HUES6 (cell line): ENCODE measurements at regions not wholly inside any gene's neighbourhood (a gene's known extent, or its start where the extent isn't known, plus 50 kb on each side); places are given as distances from the start of the nearest gene placed in this dataset.

ENCODE experiments used
- H3K27ac ChIP-seq: 2 replicates; pipeline ENCODE4 v1.7.0; 2013; ENCODE audit warnings: low read depth, mild to moderate bottlenecking, low read length, inconsistent platforms
- H3K27me3 ChIP-seq: 2 replicates; pipeline ENCODE4 v1.6.1; 2013; ENCODE audit warnings: low read length; ENCODE audit not compliant: control insufficient read depth, insufficient read depth
- H3K36me3 ChIP-seq: 2 replicates; pipeline ENCODE4 v1.6.1; 2013; ENCODE audit warnings: low read length; ENCODE audit not compliant: control insufficient read depth, insufficient read depth
- H3K4me1 ChIP-seq: 2 replicates; pipeline ENCODE4 v1.6.1; 2013; ENCODE audit warnings: low read length; ENCODE audit not compliant: control insufficient read depth, insufficient read depth
- H3K4me3 ChIP-seq: 2 replicates; pipeline ENCODE4 v1.5.1; 2013; ENCODE audit warnings: low read depth, low read length
- H3K9ac ChIP-seq: one replicate; pipeline ENCODE4 v1.6.1; 2013; ENCODE audit warnings: mild to moderate bottlenecking, low read length
- H3K9me3 ChIP-seq: 2 replicates; pipeline ENCODE4 v1.6.1; 2013; ENCODE audit warnings: low read depth, low read length; ENCODE audit not compliant: control insufficient read depth, insufficient read depth

- Histone ChIP-seq H3K4me1 (no peaks in the 10 kb centered on the region), H3K9me3 (no peaks in the 10 kb centered on the region), H3K36me3 (no peaks in the 10 kb centered on the region), H3K27me3 (peaks cover 16% of the 10 kb centered on the region; the same call in 1 of the 2 replicates), H3K4me3 (no peak overlapping the region), H3K9ac (no peak overlapping the region), H3K27ac (no peak overlapping the region)
Observed at GRCh38 chr18:47480166-47480565, 228.7 kb upstream of the SKOR2 start.

- no peaks in the 10 kb centered on the region for H3K9me3 ChIP-seq
- H3K4me1 ChIP-seq, result no peaks in the 10 kb centered on the region
- H3K27me3 ChIP-seq, result peaks cover 17% of the 10 kb centered on the region; the same call in 1 of the 2 replicates
- no peak overlapping the region for H3K9ac ChIP-seq
- H3K4me3 ChIP-seq, result no peak overlapping the region
- H3K36me3 ChIP-seq, result no peaks in the 10 kb centered on the region
- H3K27ac ChIP-seq, result no peak overlapping the region
Observed at GRCh38 chr18:47471784-47472183, 220.3 kb upstream of the SKOR2 start.

- Histone ChIP-seq H3K4me3 (no peak overlapping the region), H3K9me3 (no peaks in the 10 kb centered on the region), H3K27ac (no peak overlapping the region), H3K4me1 (no peaks in the 10 kb centered on the region), H3K27me3 (peaks cover 12% of the 10 kb centered on the region; the same call in 1 of the 2 replicates), H3K9ac (no peak overlapping the region), H3K36me3 (no peaks in the 10 kb centered on the region)
Observed at GRCh38 chr18:47470941-47471340, 219.5 kb upstream of the SKOR2 start.

- Histone ChIP-seq H3K9ac (no peak overlapping the region), H3K4me3 (no peak overlapping the region), H3K4me1 (no peaks in the 10 kb centered on the region), H3K36me3 (no peaks in the 10 kb centered on the region), H3K27ac (no peak overlapping the region), H3K9me3 (no peaks in the 10 kb centered on the region), H3K27me3 (peaks cover 12% of the 10 kb centered on the region)
Observed at GRCh38 chr18:47469576-47469975, 218.1 kb upstream of the SKOR2 start.

GRCh38 chr18:47461977-47462376 is 210.5 kb upstream of the SKOR2 start:
- H3K27me3 ChIP-seq, result peaks cover 19% of the 10 kb centered on the region
- H3K36me3 ChIP-seq, result no peaks in the 10 kb centered on the region
- no peaks in the 10 kb centered on the region for H3K9me3 ChIP-seq
- H3K27ac ChIP-seq, result no peak overlapping the region
- H3K9ac ChIP-seq, result no peak overlapping the region
- no peaks in the 10 kb centered on the region for H3K4me1 ChIP-seq
- no peak overlapping the region for H3K4me3 ChIP-seq

- peaks cover 20% of the 10 kb centered on the region for H3K27me3 ChIP-seq
- H3K36me3 ChIP-seq, result no peaks in the 10 kb centered on the region
- H3K9ac ChIP-seq, result no peak overlapping the region
- H3K9me3 ChIP-seq, result no peaks in the 10 kb centered on the region
- H3K4me3 ChIP-seq, result no peak overlapping the region
- no peak overlapping the region for H3K27ac ChIP-seq
- no peaks in the 10 kb centered on the region for H3K4me1 ChIP-seq
Observed at GRCh38 chr18:47461406-47461948, 210.0 kb upstream of the SKOR2 start.

GRCh38 chr18:47458483-47458882 is 207.0 kb upstream of the SKOR2 start:
- H3K4me1 ChIP-seq, result no peaks in the 10 kb centered on the region
- H3K27ac ChIP-seq, result no peak overlapping the region
- H3K36me3 ChIP-seq, result no peaks in the 10 kb centered on the region
- no peak overlapping the region for H3K9ac ChIP-seq
- H3K27me3 ChIP-seq, result peaks cover 16% of the 10 kb centered on the region
- H3K4me3 ChIP-seq, result no peak overlapping the region
- H3K9me3 ChIP-seq, result no peaks in the 10 kb centered on the region

GRCh38 chr18:47457614-47458013 is 206.2 kb upstream of the SKOR2 start:
- Histone ChIP-seq H3K27me3 (peaks cover 15% of the 10 kb centered on the region), H3K9me3 (no peaks in the 10 kb centered on the region), H3K9ac (no peak overlapping the region), H3K36me3 (no peaks in the 10 kb centered on the region), H3K27ac (no peak overlapping the region), H3K4me3 (no peak overlapping the region), H3K4me1 (no peaks in the 10 kb centered on the region)

- no peak overlapping the region for H3K27ac ChIP-seq
Observed at GRCh38 chr18:47453038-47453437, 201.6 kb upstream of the SKOR2 start.

GRCh38 chr18:47448956-47449355 is 197.5 kb upstream of the SKOR2 start:
- Histone ChIP-seq H3K9me3 (peaks cover 26% of the 10 kb centered on the region), H3K27me3 (peaks cover 10% of the 10 kb centered on the region; the same call in 1 of the 2 replicates), H3K9ac (no peak overlapping the region), H3K4me3 (no peak overlapping the region), H3K36me3 (no peaks in the 10 kb centered on the region), H3K4me1 (no peaks in the 10 kb centered on the region), H3K27ac (no peak overlapping the region)

More at GRCh38 chr18:47453038-47453437, 201.6 kb upstream of the SKOR2 start:
- Histone ChIP-seq H3K27me3 (peaks cover 13% of the 10 kb centered on the region; the same call in 1 of the 2 replicates), H3K36me3 (no peaks in the 10 kb centered on the region), H3K4me3 (no peak overlapping the region), H3K4me1 (no peaks in the 10 kb centered on the region), H3K9ac (no peak overlapping the region), H3K9me3 (no peaks in the 10 kb centered on the region)

- Histone ChIP-seq H3K9ac (no peak overlapping the region), H3K27ac (no peak overlapping the region), H3K27me3 (peaks cover 7% of the 10 kb centered on the region; the same call in 1 of the 2 replicates), H3K4me3 (no peak overlapping the region), H3K4me1 (no peaks in the 10 kb centered on the region), H3K36me3 (no peaks in the 10 kb centered on the region), H3K9me3 (peaks cover 20% of the 10 kb centered on the region)
Observed at GRCh38 chr18:47441914-47442313, 190.5 kb upstream of the SKOR2 start.
